CD14-positive monocyte (primary cell): ENCODE measurements at regions not wholly inside any gene's neighbourhood (a gene's known extent, or its start where the extent isn't known, plus 50 kb on each side); places are given as distances from the start of the nearest gene placed in this dataset.

Experiments used
- DNase-seq, 3 donors: peaks; one replicate each; pipeline ENCODE4 v3.0.0-alpha.2; 2011 to 2022
- H2AFZ ChIP-seq: 2 replicates; pipeline ENCODE4 v1.6.0; 2012; ENCODE audit warnings: mild to moderate bottlenecking, low read depth, low read length, inconsistent platforms; ENCODE audit not compliant: insufficient read depth, poor library complexity, severe bottlenecking
- H3K27ac ChIP-seq, 2 donors: 1 replicate in 1 of 2; 2 replicates in 1 of 2; pipeline ENCODE4 v1.5.1; 2012 to 2013; ENCODE audit warnings: low read length in 2 of 2, control low read depth in 1 of 2, inconsistent platforms in 1 of 2, low read depth in 1 of 2, mild to moderate bottlenecking in 1 of 2
- H3K27me3 ChIP-seq, 2 donors: one replicate each; pipeline versions ENCODE4 v1.6.0 to v1.6.1; 2011 to 2013; ENCODE audit warnings: low read length in 2 of 2; ENCODE audit not compliant: control insufficient read depth in 2 of 2, insufficient read depth in 2 of 2
- H3K36me3 ChIP-seq, 2 donors: replicated peaks in 1 of 2; 1 replicate in 1 of 2; 2 replicates in 1 of 2; pipeline versions ENCODE4 v1.5.1 to v1.6.1; 2012 to 2013; ENCODE audit warnings: low read length in 2 of 2, control low read depth in 1 of 2, inconsistent platforms in 1 of 2, mild to moderate bottlenecking in 1 of 2; ENCODE audit not compliant: insufficient read depth in 2 of 2, control insufficient read depth in 1 of 2
- H3K4me1 ChIP-seq, 2 donors: 1 replicate in 1 of 2; 2 replicates in 1 of 2; pipeline versions ENCODE4 v1.5.1 to v1.6.1; 2012 to 2013; ENCODE audit warnings: low read length in 2 of 2, control low read depth in 1 of 2, inconsistent platforms in 1 of 2, mild to moderate bottlenecking in 1 of 2, moderate library complexity in 1 of 2; ENCODE audit not compliant: insufficient read depth in 2 of 2, control insufficient read depth in 1 of 2
- H3K4me2 ChIP-seq: replicated peaks from 2 replicates; pipeline ENCODE3; 2012; ENCODE audit warnings: low read length, moderate library complexity, mild to moderate bottlenecking; ENCODE audit not compliant: poor library complexity, severe bottlenecking; ENCODE audit errors: extremely low read depth
- H3K4me3 ChIP-seq, 3 experiments: fragments of 200-600 bp in 1 of 3; sonication (generic) in 1 of 3; replicated peaks in 1 of 3; 1 replicate in 2 of 3; 2 replicates in 1 of 3; pipeline ENCODE4 v1.5.1; 2011 to 2013; ENCODE audit warnings: low read length in 3 of 3, mild to moderate bottlenecking in 3 of 3, control low read depth in 2 of 3, low read depth in 2 of 3, inconsistent platforms in 1 of 3, moderate library complexity in 1 of 3
- H3K79me2 ChIP-seq: 2 replicates; pipeline ENCODE4 v1.6.0; 2012; ENCODE audit warnings: mild to moderate bottlenecking, control low read depth, inconsistent platforms, low read length, moderate library complexity; ENCODE audit not compliant: insufficient read depth
- H3K9ac ChIP-seq: 2 replicates; pipeline ENCODE4 v1.6.0; 2017; ENCODE audit warnings: low read length, mild to moderate bottlenecking; ENCODE audit not compliant: insufficient read depth, poor library complexity, severe bottlenecking
- H3K9me3 ChIP-seq, 2 donors: replicated peaks in 1 of 2; 1 replicate in 1 of 2; 2 replicates in 1 of 2; pipeline versions ENCODE4 v1.5.1 to v1.6.1; 2012 to 2013; ENCODE audit warnings: low read length in 2 of 2, control low read depth in 1 of 2; ENCODE audit not compliant: control insufficient read depth in 1 of 2, insufficient read depth in 1 of 2
- H4K20me1 ChIP-seq: 2 replicates; pipeline ENCODE4 v1.6.0; 2012; ENCODE audit warnings: mild to moderate bottlenecking, low read length, control low read depth, moderate library complexity; ENCODE audit not compliant: insufficient read depth
- H3K27ac Mint-ChIP-seq, 7 donors: one replicate each; pipeline ENCODE4 v1.8.0; 2020; ENCODE audit warnings: mild to moderate bottlenecking in 7 of 7, mixed read lengths in 7 of 7, moderate library complexity in 6 of 7, inconsistent platforms in 2 of 7
- H3K27me3 Mint-ChIP-seq, 3 donors: one replicate each; pipeline ENCODE4 v1.8.0; 2021 to 2022; ENCODE audit warnings: low read depth in 3 of 3, mild to moderate bottlenecking in 3 of 3, mixed read lengths in 3 of 3, moderate library complexity in 3 of 3, inconsistent platforms in 1 of 3
- H3K36me3 Mint-ChIP-seq, 2 donors: one replicate each; pipeline ENCODE4 v1.8.0; 2020; ENCODE audit warnings: mixed read lengths in 2 of 2, inconsistent platforms in 1 of 2, mild to moderate bottlenecking in 1 of 2
- H3K4me1 Mint-ChIP-seq: one replicate; pipeline ENCODE4 v1.8.0; 2020; ENCODE audit warnings: mild to moderate bottlenecking, mixed read lengths
- H3K4me3 Mint-ChIP-seq, 2 donors: one replicate each; pipeline ENCODE4 v1.8.0; 2020; ENCODE audit warnings: mild to moderate bottlenecking in 2 of 2, mixed read lengths in 2 of 2, moderate library complexity in 1 of 2
- H3K9me3 Mint-ChIP-seq, 7 donors: one replicate each; pipeline ENCODE4 v1.8.0; 2020 to 2022; ENCODE audit warnings: mixed read lengths in 7 of 7, mild to moderate bottlenecking in 6 of 7, moderate library complexity in 6 of 7, inconsistent platforms in 2 of 7
- CTCF ChIP-seq: fragments of 200-600 bp; IDR thresholded peaks from one replicate; pipeline ENCODE4 v1.8.0; 2022; ENCODE audit warnings: antibody characterized with exemption, mild to moderate bottlenecking
- WGBS: methylation state at CpG from one replicate; pipeline ENCODE4 v1.1.5; 2013; ENCODE audit warnings: missing lambda C conversion rate; ENCODE audit not compliant: insufficient coverage; 5-methylcytosine and 5-hydroxymethylcytosine counted together
- intact Hi-C, 2 donors: fragments of 100-400 bp; cut with micrococcal nuclease; formaldehyde crosslinking; loops; one replicate each; pipeline versions ENCODE4 v1.15.0 to v1.15.1; 2023

DNA sequence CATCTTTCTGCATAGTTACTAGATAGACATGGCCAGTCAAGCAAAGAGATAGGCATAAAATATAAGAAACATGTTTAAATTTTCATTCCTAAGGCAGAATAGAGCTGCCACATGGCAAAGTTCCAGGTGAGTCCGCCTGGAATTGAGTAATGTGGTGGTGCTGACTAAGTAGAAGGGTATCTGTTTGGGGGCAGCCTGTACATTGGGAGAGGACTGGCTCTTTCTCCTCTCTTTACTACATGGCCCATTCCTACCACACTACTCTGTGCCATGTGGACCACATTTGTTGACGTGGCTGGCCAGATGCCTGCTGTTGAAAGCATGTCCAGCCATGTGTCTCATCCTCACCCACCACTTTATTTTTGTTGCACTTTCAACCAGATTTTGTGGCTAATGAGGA lies 354.0 kb downstream of the ETNK1 start:
- no peaks in the 10 kb centered on the region for H3K36me3 ChIP-seq
- H3K36me3 Mint-ChIP-seq = no peaks in the 10 kb centered on the region
- H3K4me1 Mint-ChIP-seq = no peaks in the 10 kb centered on the region
- H3K79me2 ChIP-seq = no peaks in the 10 kb centered on the region
- peaks cover 0 to 3% (median 0%) of the 10 kb centered on the region in 7 donors for H3K9me3 Mint-ChIP-seq
- no peak overlapping the region for H3K9ac ChIP-seq
- peaks cover 0 to 5% (median 0%) of the 10 kb centered on the region in 3 donors for H3K27me3 Mint-ChIP-seq
- H3K4me2 ChIP-seq = no peak overlapping the region
- no peaks in the 10 kb centered on the region for H3K4me1 ChIP-seq
- no peak overlapping the region for H3K4me3 Mint-ChIP-seq
- H3K4me3 ChIP-seq = no peak overlapping the region
- no peak overlapping the region for H3K27ac ChIP-seq
- intact Hi-C loops = no loop called here
- DNase-seq = no peak
- peaks cover 0 to 2% of the 10 kb centered on the region in 2 donors for H3K9me3 ChIP-seq
- H3K27ac Mint-ChIP-seq = no peak overlapping the region
- H4K20me1 ChIP-seq = no peaks in the 10 kb centered on the region
- no peaks in the 10 kb centered on the region for H3K27me3 ChIP-seq
- 100% methylated on average over 1 of the region's 2 CpGs for WGBS
- no peak for TF ChIP-seq CTCF
- no peak overlapping the region for H2AFZ ChIP-seq

GRCh38 chr12:22979854-22980469 lies 355.0 kb downstream of the ETNK1 start:
- Histone ChIP-seq H3K36me3 (no peaks in the 10 kb centered on the region), H3K9me3 (peaks cover 0 to 2% of the 10 kb centered on the region in 2 donors), H3K27me3 (no peaks in the 10 kb centered on the region), H3K4me2 (no peak overlapping the region), H2AFZ (no peak overlapping the region), H3K4me3 (no peak overlapping the region), H4K20me1 (no peaks in the 10 kb centered on the region), H3K27ac (no peak overlapping the region), H3K79me2 (no peaks in the 10 kb centered on the region), H3K9ac (no peak overlapping the region), H3K4me1 (no peaks in the 10 kb centered on the region)
- DNase-seq = no peak
- Mint-ChIP-seq H3K4me1 (no peaks in the 10 kb centered on the region), H3K27me3 (peaks cover 0 to 2% (median 0%) of the 10 kb centered on the region in 3 donors), H3K9me3 (peaks cover 0 to 3% (median 0%) of the 10 kb centered on the region in 7 donors), H3K27ac (no peak overlapping the region), H3K4me3 (no peak overlapping the region), H3K36me3 (no peaks in the 10 kb centered on the region)
- intact Hi-C loops = no loop called here
- 76% methylated on average over 3 of the region's 5 CpGs for WGBS
- no peak for TF ChIP-seq CTCF
